H1 (cell line): ENCODE measurements at regions not wholly inside any gene's neighbourhood (a gene's known extent, or its start where the extent isn't known, plus 50 kb on each side); places are given as distances from the start of the nearest gene placed in this dataset.

Experiments
- CEBPB ChIP-seq: IDR thresholded peaks from 2 replicates; pipeline ENCODE4 v1.6.1; 2012; ENCODE audit warnings: low read depth, low read length
- CHD7 ChIP-seq: fragments of 300-600 bp; sonication (generic); IDR thresholded peaks from 2 replicates; pipeline ENCODE4 v1.7.1; 2012; ENCODE audit warnings: low read length, moderate library complexity, mild to moderate bottlenecking, inconsistent platforms; ENCODE audit not compliant: insufficient replicate concordance
- CTCF ChIP-seq, 3 experiments: IDR thresholded peaks; 1 replicate in 2 of 3; 2 replicates in 1 of 3; pipeline versions ENCODE4 v1.5.1 to v1.6.1; 2011; ENCODE audit warnings: low read length in 3 of 3, mild to moderate bottlenecking in 3 of 3, inconsistent platforms in 2 of 3, low read depth in 1 of 3, moderate library complexity in 1 of 3; ENCODE audit not compliant: insufficient read depth in 1 of 3; ENCODE audit errors: control extremely low read depth in 1 of 3
- HDAC6 ChIP-seq: IDR thresholded peaks from one replicate; pipeline ENCODE4 v1.7.1; 2012; ENCODE audit warnings: low read depth, mild to moderate bottlenecking, inconsistent platforms, low read length, moderate library complexity
- POLR2AphosphoS5 ChIP-seq: IDR thresholded peaks from 2 replicates; pipeline ENCODE4 v1.6.1; 2011; ENCODE audit warnings: low read depth, low read length
- RBBP5 ChIP-seq: IDR thresholded peaks from 2 replicates; pipeline ENCODE4 v1.7.1; 2012; ENCODE audit warnings: low read depth, mild to moderate bottlenecking, inconsistent platforms, low read length, moderate library complexity, borderline replicate concordance
- SIRT6 ChIP-seq: IDR thresholded peaks from one replicate; pipeline ENCODE4 v1.7.1; 2012; ENCODE audit warnings: low read length, inconsistent platforms
- ZNF274 ChIP-seq: IDR thresholded peaks from 2 replicates; pipeline ENCODE4 v1.7.0; 2012; ENCODE audit warnings: low read length, borderline replicate concordance; ENCODE audit errors: extremely low read depth

GRCh38 chr17:51456942-51457341, 196.6 kb downstream of the UTP18 start (continued):
- TF ChIP-seq CHD7 (no peak), RBBP5 (no peak), HDAC6 (no peak), SIRT6 (no peak), CTCF (IDR thresholded peaks at IDR 0.05; ENCODE audit: control extremely low read depth in 1 of 3, insufficient read depth in 1 of 3, low read depth in 1 of 3, low read length in 3 of 3) (no peak), POLR2AphosphoS5 (no peak), ZNF274 (no peak), CEBPB (no peak)
- TF ChIP-seq, all 59 proteins: peak for 0
